Glutamatergic neuron (in vitro differentiated cells): ENCODE measurements at regions not wholly inside any gene's neighbourhood (a gene's known extent, or its start where the extent isn't known, plus 50 kb on each side); places are given as distances from the start of the nearest gene placed in this dataset.
"Not testable (repeated sequence)": the region's sequence is repeated elsewhere in the genome, so short reads cannot be mapped to it uniquely, and the experiment has no call there.

ENCODE experiments used
- DNase-seq: peaks from one replicate; pipeline ENCODE4 v3.0.0; 2022
- H3K27ac Mint-ChIP-seq: one replicate; pipeline ENCODE4 v1.8.0; 2020; ENCODE audit warnings: mild to moderate bottlenecking, mixed read lengths, inconsistent platforms; ENCODE audit not compliant: unreplicated experiment
- H3K27me3 Mint-ChIP-seq: one replicate; pipeline ENCODE4 v1.8.0; 2020; ENCODE audit warnings: mild to moderate bottlenecking, moderate library complexity, mixed read lengths, inconsistent platforms; ENCODE audit not compliant: unreplicated experiment
- H3K36me3 Mint-ChIP-seq: one replicate; pipeline ENCODE4 v1.8.0; 2020; ENCODE audit warnings: mild to moderate bottlenecking, mixed read lengths, inconsistent platforms; ENCODE audit not compliant: unreplicated experiment
- H3K4me1 Mint-ChIP-seq: one replicate; pipeline ENCODE4 v1.8.0; 2020; ENCODE audit warnings: mild to moderate bottlenecking, low read depth, mixed read lengths, inconsistent platforms; ENCODE audit not compliant: unreplicated experiment
- H3K4me3 Mint-ChIP-seq: one replicate; pipeline ENCODE4 v1.8.0; 2020; ENCODE audit warnings: mild to moderate bottlenecking, mixed read lengths, inconsistent platforms; ENCODE audit not compliant: unreplicated experiment
- H3K9me3 Mint-ChIP-seq: one replicate; pipeline ENCODE4 v1.8.0; 2020; ENCODE audit warnings: mild to moderate bottlenecking, moderate library complexity, mixed read lengths, inconsistent platforms; ENCODE audit not compliant: unreplicated experiment

DNA sequence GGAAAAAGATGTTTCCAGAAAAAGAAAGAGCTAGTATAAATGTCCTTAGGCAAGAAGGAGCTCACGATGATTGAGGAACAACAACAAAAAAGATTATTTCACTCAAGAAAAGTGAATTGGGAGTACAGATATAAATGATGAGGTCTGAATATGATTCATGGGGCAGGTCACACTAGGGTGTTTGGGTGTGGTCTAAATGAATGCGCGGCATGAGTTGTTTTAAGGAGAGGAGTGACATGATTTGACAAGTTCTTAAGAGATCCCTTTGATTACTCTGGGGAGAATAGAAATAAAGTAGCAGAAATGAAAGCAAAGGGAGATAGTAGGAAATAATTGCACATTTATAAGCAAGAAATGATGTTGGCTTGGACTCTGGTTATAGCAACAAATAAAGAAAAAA, 59.3 kb downstream of the NUTM2D start:
- not testable (repeated sequence) for H3K27me3 Mint-ChIP-seq, H3K4me1 Mint-ChIP-seq

GRCh38 chr10:87422641-87423040, 65.1 kb downstream of the NUTM2D start:
- H3K36me3 Mint-ChIP-seq = not testable (repeated sequence)

More for the DNA sequence above, 59.3 kb downstream of the NUTM2D start:
- not testable (repeated sequence) for H3K27ac Mint-ChIP-seq, H3K4me3 Mint-ChIP-seq, DNase-seq, H3K9me3 Mint-ChIP-seq, H3K36me3 Mint-ChIP-seq

GRCh38 chr10:87424697-87425373, 67.3 kb downstream of the NUTM2D start:
- H3K4me3 Mint-ChIP-seq, H3K27me3 Mint-ChIP-seq, H3K36me3 Mint-ChIP-seq, H3K27ac Mint-ChIP-seq, DNase-seq, H3K4me1 Mint-ChIP-seq, H3K9me3 Mint-ChIP-seq: not testable (repeated sequence)

More at GRCh38 chr10:87422641-87423040, 65.1 kb downstream of the NUTM2D start:
- DNase-seq, H3K9me3 Mint-ChIP-seq, H3K27me3 Mint-ChIP-seq, H3K4me3 Mint-ChIP-seq, H3K27ac Mint-ChIP-seq, H3K4me1 Mint-ChIP-seq: not testable (repeated sequence)

DNA sequence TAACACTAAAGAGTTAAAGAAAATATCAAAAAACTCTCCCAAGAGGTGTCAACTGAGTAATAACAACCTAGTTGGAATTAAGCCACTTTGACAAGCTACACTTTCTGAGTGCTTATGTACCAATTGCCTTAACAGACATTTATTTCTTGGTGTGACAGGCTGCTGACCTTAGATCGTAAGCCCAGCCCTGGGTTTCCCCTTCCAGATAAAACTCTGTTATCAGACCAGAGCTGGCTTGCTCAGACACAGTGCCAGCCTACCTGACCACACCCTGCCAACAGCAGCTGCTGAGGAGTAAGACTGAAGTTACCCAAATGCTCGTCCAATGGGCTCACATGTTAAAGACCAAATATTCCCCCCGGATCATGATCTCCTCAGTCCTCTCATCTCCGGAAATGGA, 70.9 kb upstream of the MINPP1 start:
- not testable (repeated sequence) for H3K27ac Mint-ChIP-seq, H3K36me3 Mint-ChIP-seq, DNase-seq, H3K27me3 Mint-ChIP-seq, H3K9me3 Mint-ChIP-seq, H3K4me1 Mint-ChIP-seq, H3K4me3 Mint-ChIP-seq

DNA sequence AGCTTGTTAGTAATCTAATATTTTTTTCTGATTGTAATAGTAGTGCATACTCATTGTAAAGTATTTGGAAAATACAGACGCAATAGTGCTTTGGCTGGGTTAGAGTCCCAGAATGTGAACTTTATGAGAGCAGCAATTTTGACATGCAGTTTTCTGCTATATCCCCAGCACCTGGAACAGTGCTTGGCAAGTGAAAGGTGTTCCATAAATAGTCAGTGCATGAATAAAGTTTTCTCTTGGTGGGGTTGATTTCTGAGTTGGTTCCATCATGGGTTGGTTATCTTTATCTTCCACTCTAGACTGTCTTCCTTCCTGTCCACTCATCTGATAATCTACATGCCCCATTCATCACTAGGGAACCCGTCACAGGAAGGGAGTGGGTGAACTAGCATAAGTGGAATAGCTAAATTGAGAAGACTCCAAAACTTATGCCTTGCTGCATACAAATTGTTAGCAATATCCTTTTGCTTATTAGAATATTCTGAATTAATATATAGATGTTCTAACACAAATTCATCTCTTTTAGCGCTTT, 69.3 kb upstream of the MINPP1 start:
- not testable (repeated sequence) for H3K36me3 Mint-ChIP-seq, H3K27me3 Mint-ChIP-seq, H3K4me1 Mint-ChIP-seq, DNase-seq, H3K4me3 Mint-ChIP-seq, H3K27ac Mint-ChIP-seq, H3K9me3 Mint-ChIP-seq

DNA sequence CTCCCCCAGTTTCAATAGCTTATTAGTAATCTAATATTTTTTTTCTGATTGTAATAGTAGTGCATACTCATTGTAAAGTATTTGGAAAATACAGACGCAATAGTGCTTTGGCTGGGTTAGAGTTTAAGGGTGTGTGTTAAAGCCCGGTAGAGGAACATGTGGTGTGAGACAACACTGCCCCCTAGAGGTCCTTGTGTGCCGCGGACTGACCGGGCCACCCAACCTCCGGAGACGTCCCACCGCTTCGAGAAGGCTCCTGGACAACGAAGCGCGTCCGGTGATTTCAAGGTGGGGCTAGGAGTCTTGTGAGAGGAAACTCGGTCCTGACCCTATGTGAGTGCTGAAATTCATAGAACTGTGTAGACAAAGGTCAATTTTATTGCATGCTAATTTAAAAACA, 68.6 kb upstream of the MINPP1 start:
- not testable (repeated sequence) for H3K4me3 Mint-ChIP-seq, H3K27me3 Mint-ChIP-seq, H3K36me3 Mint-ChIP-seq, H3K4me1 Mint-ChIP-seq, H3K27ac Mint-ChIP-seq, H3K9me3 Mint-ChIP-seq
- peak; percentile 15 for DNase-seq

DNA sequence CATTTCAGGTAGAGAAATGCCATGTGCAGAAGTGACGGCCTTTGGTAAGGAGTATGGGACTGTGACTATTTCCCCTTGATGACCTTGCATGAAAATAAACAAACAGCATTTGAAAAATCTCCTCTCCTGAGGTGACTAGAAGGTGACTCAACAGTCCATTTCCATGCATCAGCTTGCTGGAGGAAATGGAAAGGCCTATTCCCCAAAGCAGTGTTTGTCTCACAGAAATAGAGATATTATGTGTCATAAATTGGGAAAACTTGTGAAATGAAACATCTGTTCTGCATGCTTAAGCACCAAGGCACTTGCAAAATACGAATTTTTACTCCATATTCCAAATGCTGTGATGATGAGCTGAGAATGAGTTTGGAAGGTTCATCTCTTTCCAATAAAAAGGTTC, 67.2 kb upstream of the MINPP1 start:
- H3K9me3 Mint-ChIP-seq, H3K4me1 Mint-ChIP-seq, H3K27ac Mint-ChIP-seq, H3K4me3 Mint-ChIP-seq, H3K36me3 Mint-ChIP-seq, DNase-seq, H3K27me3 Mint-ChIP-seq: not testable (repeated sequence)
